ENCODE measurements at regions not wholly inside any gene's neighbourhood (a gene's known extent, or its start where the extent isn't known, plus 50 kb on each side); places are given as distances from the start of the nearest gene placed in this dataset.

- no peaks in the 10 kb centered on the region for H3F3A ChIP-seq (ENCODE audit: control insufficient read depth, insufficient read depth)
- H3K79me2 ChIP-seq (ENCODE audit: control insufficient read depth, low read length) = no peaks in the 10 kb centered on the region
- no peak overlapping the region for H3K4me2 ChIP-seq (ENCODE audit: low read length)
- no peaks in the 10 kb centered on the region for H3K27me3 ChIP-seq (ENCODE audit: control insufficient read depth, low read length)
- H3K9me3 ChIP-seq (ENCODE audit: control insufficient read depth, insufficient read depth, low read length) = peaks cover 4% of the 10 kb centered on the region; the same call in 1 of the 2 replicates
- H3K4me3 ChIP-seq (ENCODE audit: low read length) = no peak overlapping the region
- no peak for TF ChIP-seq CTCF (IDR thresholded peaks at IDR 0.05; ENCODE audit: low read depth, low read length, poor library complexity, severe bottlenecking)
- no peak for TF ChIP-seq EZH2phosphoT487 (IDR thresholded peaks at IDR 0.05; ENCODE audit: borderline replicate concordance, low read length)
- no peaks in the 10 kb centered on the region for H3K4me1 ChIP-seq (ENCODE audit: control insufficient read depth, low read length)
- no peak overlapping the region for H3K27ac ChIP-seq (ENCODE audit: low read depth, low read length)
- no peaks in the 10 kb centered on the region for H4K20me1 ChIP-seq (ENCODE audit: control insufficient read depth, insufficient read depth, low read depth, low read length)
- H3K36me3 ChIP-seq (ENCODE audit: control insufficient read depth, low read length) = no peaks in the 10 kb centered on the region
- no peaks in the 10 kb centered on the region for H3K9me2 ChIP-seq (replicated peaks; ENCODE audit: control insufficient read depth, low read length)
Observed at GRCh38 chr6:164401871-164402270, 907.5 kb downstream of the C6orf118 start.

- Histone ChIP-seq H4K20me1 (ENCODE audit: control insufficient read depth, insufficient read depth, low read depth, low read length) (no peaks in the 10 kb centered on the region), H3F3A (ENCODE audit: control insufficient read depth, insufficient read depth) (no peaks in the 10 kb centered on the region), H3K4me2 (ENCODE audit: low read length) (no peak overlapping the region), H3K4me1 (ENCODE audit: control insufficient read depth, low read length) (no peaks in the 10 kb centered on the region), H3K27ac (ENCODE audit: low read depth, low read length) (no peak overlapping the region), H3K27me3 (ENCODE audit: control insufficient read depth, low read length) (no peaks in the 10 kb centered on the region), H3K9me3 (ENCODE audit: control insufficient read depth, insufficient read depth, low read length) (no peaks in the 10 kb centered on the region), H3K36me3 (ENCODE audit: control insufficient read depth, low read length) (no peaks in the 10 kb centered on the region), H3K4me3 (ENCODE audit: low read length) (no peak overlapping the region), H3K79me2 (ENCODE audit: control insufficient read depth, low read length) (no peaks in the 10 kb centered on the region), H3K9me2 (replicated peaks; ENCODE audit: control insufficient read depth, low read length) (no peaks in the 10 kb centered on the region)
- TF ChIP-seq EZH2phosphoT487 (IDR thresholded peaks at IDR 0.05; ENCODE audit: borderline replicate concordance, low read length) (no peak), CTCF (IDR thresholded peaks at IDR 0.05; ENCODE audit: low read depth, low read length, poor library complexity, severe bottlenecking) (no peak)
Observed at GRCh38 chr6:164398647-164399046, 910.8 kb downstream of the C6orf118 start.

GRCh38 chr6:164396071-164397047 lies 913.0 kb downstream of the C6orf118 start:
- no peaks in the 10 kb centered on the region for H4K20me1 ChIP-seq (ENCODE audit: control insufficient read depth, insufficient read depth, low read depth, low read length)
- H3K4me3 ChIP-seq (ENCODE audit: low read length) = no peak overlapping the region
- H3F3A ChIP-seq (ENCODE audit: control insufficient read depth, insufficient read depth) = no peaks in the 10 kb centered on the region
- H3K27ac ChIP-seq (ENCODE audit: low read depth, low read length) = no peak overlapping the region
- H3K79me2 ChIP-seq (ENCODE audit: control insufficient read depth, low read length) = no peaks in the 10 kb centered on the region
- no peaks in the 10 kb centered on the region for H3K9me2 ChIP-seq (replicated peaks; ENCODE audit: control insufficient read depth, low read length)
- H3K4me2 ChIP-seq (ENCODE audit: low read length) = no peak overlapping the region
- no peaks in the 10 kb centered on the region for H3K9me3 ChIP-seq (ENCODE audit: control insufficient read depth, insufficient read depth, low read length)
- no peaks in the 10 kb centered on the region for H3K4me1 ChIP-seq (ENCODE audit: control insufficient read depth, low read length)
- no peak for TF ChIP-seq EZH2phosphoT487 (IDR thresholded peaks at IDR 0.05; ENCODE audit: borderline replicate concordance, low read length)
- TF ChIP-seq CTCF (IDR thresholded peaks at IDR 0.05; ENCODE audit: low read depth, low read length, poor library complexity, severe bottlenecking) = no peak
- no peaks in the 10 kb centered on the region for H3K27me3 ChIP-seq (ENCODE audit: control insufficient read depth, low read length)
- no peaks in the 10 kb centered on the region for H3K36me3 ChIP-seq (ENCODE audit: control insufficient read depth, low read length)
